ENCODE measurements at regions not wholly inside any gene's neighbourhood (a gene's known extent, or its start where the extent isn't known, plus 50 kb on each side); places are given as distances from the start of the nearest gene placed in this dataset.

DNA sequence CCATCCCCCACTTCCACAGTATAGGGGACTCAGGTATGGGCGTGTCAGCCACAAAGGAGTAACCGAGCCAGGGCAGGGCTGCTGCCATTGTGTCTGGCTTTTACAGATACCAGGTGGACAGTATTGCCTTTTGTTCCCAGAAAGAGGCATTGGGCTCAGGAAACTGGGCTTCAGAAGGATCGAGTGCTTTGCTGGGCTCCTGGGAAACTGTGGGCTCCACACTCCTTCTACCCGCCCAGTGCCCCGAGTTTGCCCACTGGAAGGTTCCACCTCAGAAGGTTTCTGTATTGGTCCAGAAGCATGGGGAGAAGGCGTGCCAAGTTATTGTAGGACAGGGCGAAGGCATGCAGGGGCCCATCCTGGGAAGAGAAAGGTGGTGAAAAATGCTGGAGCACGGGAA lies 894.4 kb downstream of the TBC1D22A start:
- TF ChIP-seq CTCF (IDR thresholded peaks at IDR 0.05 in 2 of 3, conservative IDR thresholded peaks at IDR 0.05 in 1 of 3; ENCODE audit: borderline replicate concordance in 1 of 3, insufficient read depth in 1 of 3, low read depth in 2 of 3, low read length in 2 of 3) (no peak), POLR2A (IDR thresholded peaks at IDR 0.05; ENCODE audit: borderline replicate concordance, extremely low read depth, insufficient read depth, insufficient read length) (no peak), ZNF274 (IDR thresholded peaks at IDR 0.05; ENCODE audit: low read depth, low read length) (no peak), YY1 (IDR thresholded peaks at IDR 0.05; ENCODE audit: extremely low read depth, insufficient replicate concordance, low read depth, low read length) (no peak), TCF7L2 (IDR thresholded peaks at IDR 0.05; ENCODE audit: borderline replicate concordance, extremely low read depth, insufficient read depth, insufficient read length) (no peak), REST (IDR thresholded peaks at IDR 0.05; ENCODE audit: low read depth) (no peak)
